ENCODE measurements at regions not wholly inside any gene's neighbourhood (a gene's known extent, or its start where the extent isn't known, plus 50 kb on each side); places are given as distances from the start of the nearest gene placed in this dataset.
"Not testable (repeated sequence)": the region's sequence is repeated elsewhere in the genome, so short reads cannot be mapped to it uniquely, and the experiment has no call there.

DNA sequence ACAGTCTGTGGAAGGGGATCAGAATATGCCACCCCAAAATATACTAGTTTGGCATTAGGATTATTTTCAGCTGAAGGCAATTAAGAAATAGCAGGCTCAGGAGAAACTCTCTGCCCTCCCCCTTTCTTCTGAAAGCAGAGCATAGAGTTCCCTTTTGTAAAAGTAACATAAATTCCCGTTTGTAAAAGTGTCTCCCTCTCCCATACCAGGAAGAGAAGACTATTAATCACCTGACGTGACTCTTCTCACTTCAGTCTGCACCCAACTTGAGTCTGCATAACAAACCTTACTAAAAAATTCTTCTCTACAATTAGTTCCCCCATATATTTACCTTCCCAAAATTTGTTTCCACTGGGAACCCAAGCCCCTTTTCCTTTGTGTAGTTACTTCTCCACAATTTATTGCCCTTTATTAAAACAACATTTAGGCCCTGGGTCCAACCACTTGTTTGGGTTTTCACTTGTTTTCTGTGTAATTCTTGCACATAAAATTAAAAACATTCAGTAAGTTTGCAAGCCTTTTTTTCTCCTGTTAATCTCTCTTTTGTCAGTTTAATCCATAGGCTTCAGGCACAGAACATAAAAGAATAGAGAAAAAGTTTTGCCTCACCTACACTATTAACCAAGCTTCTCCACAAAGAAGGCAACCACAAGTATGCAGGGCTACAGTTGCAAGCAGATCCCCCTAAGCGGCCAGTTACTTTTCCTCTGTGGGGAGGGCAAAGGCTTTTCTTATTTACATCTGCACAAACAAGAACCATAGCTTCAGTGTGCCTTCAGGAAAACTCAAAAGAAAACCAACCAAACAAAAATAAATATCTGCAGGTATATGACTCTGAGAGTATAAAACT, 73.8 kb upstream of the EPCAM start:
- DNase-seq (ENCODE audit: low spot score) = no peak

DNA sequence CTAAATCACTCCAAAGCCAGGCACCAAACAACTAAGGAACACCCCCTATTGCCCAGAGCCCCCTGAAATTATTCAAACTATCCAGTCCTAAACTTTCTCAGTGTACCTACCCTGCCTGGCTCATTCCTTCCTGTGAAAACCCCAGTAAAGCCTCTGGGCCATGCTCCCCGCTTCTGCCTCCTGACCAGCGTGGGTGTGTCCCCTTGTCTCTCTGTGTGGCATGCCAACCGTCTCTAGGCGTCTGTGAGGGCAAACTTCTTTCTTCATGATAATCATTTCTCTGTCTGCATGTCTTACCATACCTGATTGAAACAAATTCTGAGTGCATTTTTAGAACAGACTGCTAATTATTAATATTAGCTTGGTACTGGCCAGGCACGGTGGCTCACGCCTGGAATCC, 75.1 kb upstream of the EPCAM start:
- no peak for DNase-seq (ENCODE audit: low spot score)

- DNase-seq (ENCODE audit: low spot score) = no peak
Measured at GRCh38 chr2:47288864-47289263, 80.2 kb upstream of the EPCAM start.

- no peak for DNase-seq (ENCODE audit: low spot score)
Measured at GRCh38 chr2:47283659-47284058, 85.5 kb upstream of the EPCAM start.

DNA sequence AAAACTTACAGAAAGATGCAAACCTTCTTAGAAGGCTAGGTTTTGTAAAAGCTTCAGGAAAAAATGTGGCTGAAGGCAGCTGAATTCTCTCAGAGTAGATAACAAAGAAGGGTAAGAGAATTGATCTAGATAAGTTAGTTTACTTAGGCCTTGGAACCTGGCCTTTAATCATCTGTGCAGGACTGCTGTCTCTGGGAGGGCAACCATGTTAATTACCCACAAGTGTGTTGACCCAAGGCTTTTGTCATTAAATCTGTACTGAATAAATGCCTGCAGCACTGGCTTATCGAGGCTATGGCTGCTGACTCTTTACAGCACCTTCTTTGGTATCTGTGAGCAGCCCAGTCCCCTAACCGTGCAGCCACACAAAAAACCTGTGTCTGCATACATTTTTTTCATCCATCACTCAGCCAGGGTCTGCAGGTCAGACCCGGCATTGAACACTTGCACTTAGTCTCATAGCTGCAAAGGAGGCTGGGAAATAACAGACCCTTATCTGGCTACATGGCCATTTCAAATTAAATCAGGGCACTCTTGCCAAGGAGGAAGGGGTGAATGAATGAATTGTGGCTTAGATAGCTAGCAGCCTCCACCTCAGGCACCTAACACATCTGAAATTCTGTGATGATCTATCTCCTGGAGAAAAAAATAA, 86.4 kb upstream of the EPCAM start:
- no peak for DNase-seq (ENCODE audit: low spot score)

- DNase-seq (ENCODE audit: low spot score) = not testable (repeated sequence)
Measured at GRCh38 chr2:47279525-47279924, 89.6 kb upstream of the EPCAM start.

DNA sequence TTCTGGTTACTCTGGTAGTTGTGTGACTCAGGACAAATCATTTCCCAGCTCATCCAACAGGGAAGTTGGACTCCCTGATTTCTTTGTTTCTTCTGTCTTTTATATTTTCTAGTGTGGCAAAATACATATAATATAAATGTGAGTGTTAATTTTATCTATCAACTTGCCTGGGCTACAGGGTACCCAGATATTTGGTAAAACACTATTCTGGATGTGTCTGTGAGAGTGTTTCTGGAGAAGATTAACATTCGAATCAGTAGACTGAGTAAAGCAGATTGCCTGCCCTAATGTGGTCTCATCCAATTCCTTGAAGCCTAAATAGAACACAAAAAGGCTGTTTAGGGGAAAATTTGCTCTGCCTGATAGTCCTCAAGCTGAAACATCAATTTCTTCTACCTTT, 91.1 kb upstream of the EPCAM start:
- no peak for DNase-seq (ENCODE audit: low spot score)

DNA sequence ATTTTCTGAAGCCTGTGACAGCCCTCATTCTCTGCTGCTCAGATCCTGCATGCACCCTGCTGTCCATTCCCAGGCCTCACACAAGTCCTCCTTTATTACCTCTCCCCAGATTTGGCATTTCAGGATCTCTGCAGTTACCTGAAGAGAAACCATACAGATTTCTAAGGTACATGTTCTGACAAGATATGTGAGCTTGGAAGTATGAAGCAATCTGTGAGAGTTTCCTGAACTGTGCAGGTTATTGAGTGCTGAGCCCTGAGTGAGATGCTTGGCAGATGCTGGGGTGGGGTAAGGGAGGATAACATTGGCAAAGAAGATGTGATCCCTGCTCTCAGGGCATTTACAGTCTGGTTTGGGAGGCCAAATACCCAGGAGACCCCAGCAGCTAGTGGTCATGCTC, 91.9 kb upstream of the EPCAM start:
- DNase-seq (ENCODE audit: low spot score) = no peak

DNA sequence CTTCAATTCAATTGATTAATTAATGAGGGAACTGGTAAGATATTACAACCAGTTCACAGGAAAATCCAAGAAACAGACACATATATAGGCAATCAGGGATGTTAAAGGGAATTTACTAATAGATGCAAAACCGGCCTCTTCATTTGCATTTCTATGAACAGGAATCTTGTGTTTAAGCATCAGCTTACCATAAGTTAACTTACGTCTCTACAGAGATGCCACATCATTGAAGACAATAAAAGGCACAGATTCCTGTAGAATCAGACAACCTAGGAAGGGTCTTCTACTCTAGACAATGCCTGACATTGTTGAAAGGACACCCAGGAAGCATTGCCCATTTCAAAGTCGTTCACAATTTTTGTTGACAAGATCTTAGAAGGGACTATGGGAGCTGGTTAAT, 93.0 kb upstream of the EPCAM start:
- no peak for DNase-seq (ENCODE audit: low spot score)

- no peak for DNase-seq (ENCODE audit: low spot score)
Measured at GRCh38 chr2:47274054-47274782, 94.9 kb upstream of the EPCAM start.

DNA sequence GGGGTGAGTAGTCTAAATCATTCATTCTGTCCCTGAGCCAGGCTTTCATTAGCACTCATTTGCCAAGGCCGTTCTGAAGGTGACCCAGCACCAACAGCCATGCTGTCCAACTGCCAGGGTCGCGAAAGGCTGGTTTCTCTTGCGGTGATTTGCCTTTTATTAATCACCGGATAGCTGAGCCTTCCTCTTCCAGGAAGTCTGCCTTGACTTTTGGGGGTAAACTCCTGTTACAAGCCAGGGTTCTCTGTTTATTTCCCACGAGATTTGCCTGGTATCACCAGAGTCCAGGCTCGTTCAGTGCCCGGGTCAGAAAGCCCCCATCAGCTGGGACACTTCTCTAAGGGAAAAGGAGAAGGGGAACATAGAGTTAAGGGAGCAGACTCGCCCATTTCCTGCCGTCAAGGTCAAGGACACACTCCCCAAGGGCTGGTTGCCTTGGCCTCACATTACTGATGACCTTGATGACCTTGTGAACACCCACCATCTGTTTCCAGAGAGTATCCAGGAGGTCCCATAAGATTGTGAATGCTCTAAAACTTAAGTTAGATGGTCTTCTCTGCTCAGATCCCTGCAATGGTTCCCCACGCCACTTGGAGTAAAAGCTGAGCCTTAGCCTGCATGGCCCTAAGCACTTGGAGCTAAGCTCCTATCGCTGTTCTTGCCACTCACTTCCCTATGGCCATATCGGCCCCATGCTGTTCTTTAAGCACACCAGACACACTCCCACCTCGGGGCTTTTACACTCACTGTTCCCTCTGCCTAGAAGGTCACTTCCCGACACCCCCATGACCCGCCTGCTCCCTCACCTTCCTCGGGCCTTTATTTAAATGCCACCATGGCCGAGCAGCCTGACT, 96.0 kb upstream of the EPCAM start:
- no peak for DNase-seq (ENCODE audit: low spot score)

- DNase-seq (ENCODE audit: low spot score) = peak; percentile 29
Measured at GRCh38 chr2:47272031-47272864, 95.9 kb upstream of the CALM2 start.

GRCh38 chr2:47271054-47272000, 95.0 kb upstream of the CALM2 start:
- DNase-seq (ENCODE audit: low spot score) = no peak

GRCh38 chr2:47270421-47270820, 94.1 kb upstream of the CALM2 start:
- DNase-seq (ENCODE audit: low spot score) = no peak

DNA sequence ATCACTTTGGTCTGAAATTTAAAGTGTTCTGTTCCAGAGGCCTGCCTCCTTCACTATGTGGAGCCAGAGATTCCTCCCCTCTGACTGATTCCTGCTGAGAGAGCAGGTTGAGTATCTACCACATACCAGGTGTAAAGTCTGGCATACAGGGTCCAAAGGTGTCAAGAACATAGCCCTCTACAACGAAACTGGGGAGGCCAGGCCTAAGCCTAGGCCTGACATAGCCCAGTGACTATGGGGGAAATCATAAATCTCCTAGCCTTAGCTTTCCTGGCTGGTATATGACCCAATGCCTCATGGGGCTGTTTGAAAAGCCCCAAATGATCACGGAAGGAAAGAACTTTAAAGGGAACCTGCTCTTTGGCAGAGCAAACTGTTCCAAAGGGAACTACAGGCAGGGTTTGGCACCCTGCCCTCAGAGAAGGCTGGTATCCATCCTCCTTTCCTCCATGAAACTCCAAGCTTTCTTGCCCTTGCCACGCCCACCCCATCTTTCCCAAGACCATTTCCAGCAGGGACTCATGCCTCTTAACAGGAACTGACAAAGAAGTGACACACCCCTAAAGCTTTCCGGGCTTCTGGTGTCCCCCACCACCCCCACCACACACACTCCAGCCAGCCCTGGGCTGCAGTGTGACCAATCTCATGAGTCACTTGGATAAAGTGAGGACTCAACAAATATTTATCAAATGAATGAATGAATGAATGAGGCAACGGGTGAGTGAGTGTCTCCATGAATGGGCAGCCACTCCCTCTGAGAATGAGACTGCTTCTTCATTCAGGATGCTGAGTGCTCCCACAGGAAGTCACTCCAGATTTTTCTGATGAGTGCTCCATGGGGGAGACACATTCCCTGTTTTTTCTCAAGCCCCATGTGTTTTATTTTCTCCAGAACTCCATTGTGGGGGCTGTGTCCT, 93.3 kb upstream of the CALM2 start:
- DNase-seq (ENCODE audit: low spot score) = no peak

GRCh38 chr2:47267711-47268086, 91.4 kb upstream of the CALM2 start:
- no peak for DNase-seq (ENCODE audit: low spot score)

GRCh38 chr2:47266939-47267710, 90.8 kb upstream of the CALM2 start:
- no peak for DNase-seq (ENCODE audit: low spot score)

DNA sequence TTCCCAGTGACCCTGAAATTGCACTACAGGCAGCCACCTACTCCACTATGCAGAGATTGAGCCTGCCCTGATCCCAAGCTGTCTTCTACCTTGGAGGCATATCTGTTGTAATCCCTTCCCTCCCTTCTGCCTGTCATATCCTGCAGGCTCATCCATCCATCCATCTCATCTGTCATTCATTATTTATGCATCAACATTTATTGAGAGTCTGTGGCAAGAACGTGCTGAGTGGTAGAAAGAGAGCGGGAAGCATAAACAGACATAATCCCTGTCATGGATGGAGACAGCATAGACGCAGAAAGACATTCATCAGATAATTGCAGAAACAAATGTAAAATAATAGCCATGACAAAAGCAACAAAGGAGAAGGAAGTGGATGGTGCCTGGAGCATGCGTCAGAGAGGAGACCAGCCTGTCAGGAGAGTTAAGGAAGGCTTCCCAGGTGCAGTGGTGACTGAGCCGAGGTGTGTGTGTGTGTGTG, 89.5 kb upstream of the CALM2 start:
- no peak for DNase-seq (ENCODE audit: low spot score)
